NCI-H526 treated with DMSO at 0.1 percent for 48 hours (cell line): ENCODE measurements at regions not wholly inside any gene's neighbourhood (a gene's known extent, or its start where the extent isn't known, plus 50 kb on each side); places are given as distances from the start of the nearest gene placed in this dataset.

Experiments used
- DNase-seq: peaks from one replicate; lab custom pipeline; 2025; lab: John Stamatoyannopoulos, UW

GRCh38 chr6:2426561-2427340, 181.3 kb upstream of the GMDS start:
- no peak for DNase-seq

GRCh38 chr6:2416128-2416712, 170.8 kb upstream of the GMDS start:
- DNase-seq, result no peak

DNA sequence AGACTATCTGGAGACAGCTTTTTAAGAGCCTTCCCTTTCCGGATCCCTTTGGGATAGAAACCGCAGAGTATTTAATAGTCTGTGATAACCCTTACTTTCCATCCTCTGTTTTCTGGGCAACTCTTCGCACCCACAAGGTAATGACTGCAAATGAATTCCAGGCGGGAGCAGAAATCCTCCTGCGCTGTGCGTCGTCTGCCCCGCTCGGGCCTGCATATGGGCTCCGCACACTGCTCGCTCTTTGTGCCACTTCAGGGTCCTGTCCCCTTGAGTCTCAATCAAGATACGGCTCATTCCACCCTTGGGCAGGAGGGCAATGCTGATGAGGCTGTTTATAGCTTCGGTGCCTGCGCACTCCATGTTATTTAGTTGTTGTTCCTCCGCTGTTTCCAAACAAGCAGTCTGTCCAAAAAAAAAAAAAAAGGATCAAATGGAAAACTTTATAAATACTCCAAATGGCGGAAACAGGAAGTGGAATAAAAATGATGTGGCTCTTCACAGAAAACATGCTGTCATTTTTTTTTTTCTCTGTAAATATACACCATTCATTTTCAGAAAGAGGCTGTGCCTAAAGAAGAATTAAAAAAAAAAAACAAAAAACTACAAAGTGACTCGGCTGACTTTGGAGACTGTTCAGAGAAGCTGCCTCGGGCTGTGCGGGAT, 169.6 kb upstream of the GMDS start:
- no peak for DNase-seq

GRCh38 chr6:2412731-2413130, 167.3 kb upstream of the GMDS start:
- no peak for DNase-seq

- no peak for DNase-seq
Measured at GRCh38 chr6:2410656-2411380, 165.4 kb upstream of the GMDS start.

DNA sequence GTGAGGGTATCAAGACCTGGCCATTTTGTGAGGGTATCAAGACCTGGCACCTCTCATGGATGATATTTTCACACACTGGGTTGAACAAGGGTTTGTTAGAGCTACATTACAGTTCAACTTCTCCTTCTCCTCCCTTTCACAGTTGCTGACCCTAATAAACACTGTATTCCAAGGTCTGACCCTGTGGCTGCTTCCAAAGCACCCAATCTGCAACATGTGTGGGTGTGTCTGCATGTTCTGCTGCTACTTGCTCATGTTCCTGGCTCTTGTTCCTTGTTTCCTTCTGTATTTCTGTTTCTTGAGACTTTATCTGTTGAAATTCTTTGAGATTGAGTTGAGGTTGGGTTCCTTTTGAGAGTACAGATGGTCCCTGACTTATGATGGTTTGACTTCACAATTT, 162.1 kb upstream of the GMDS start:
- DNase-seq, result no peak

DNA sequence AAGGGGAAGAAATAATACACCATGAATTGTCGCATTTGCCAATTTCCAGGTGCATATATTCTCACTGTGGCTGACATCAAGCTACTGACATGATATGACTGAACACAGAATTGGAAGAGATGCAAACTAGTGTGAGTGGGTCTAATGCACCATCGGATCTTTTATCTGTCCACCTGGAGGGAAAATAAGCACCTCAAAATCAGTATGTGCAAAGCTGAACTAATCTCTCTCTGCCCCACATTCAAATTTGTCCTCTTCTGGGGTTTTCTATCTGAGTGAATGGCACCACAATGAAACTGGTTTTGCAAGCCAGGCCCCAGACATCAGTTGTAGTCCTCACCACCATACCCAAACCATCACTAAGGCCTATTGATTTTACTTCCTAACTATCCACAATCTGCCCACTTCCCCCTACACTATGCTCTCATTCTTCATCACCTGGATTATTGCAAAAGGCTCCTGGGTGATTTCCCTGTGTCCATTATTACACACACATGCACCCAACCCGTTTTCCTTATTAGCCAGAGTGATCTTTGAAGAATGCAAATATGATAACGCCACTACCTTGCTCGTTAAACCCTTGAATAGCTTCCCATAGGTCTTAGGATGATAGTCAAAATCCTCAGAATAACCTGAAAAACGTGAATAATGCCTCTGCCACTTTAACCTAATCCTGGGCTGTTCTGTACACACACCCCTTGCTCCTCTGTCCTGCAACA, 159.0 kb upstream of the GMDS start:
- peak; percentile 39 for DNase-seq

GRCh38 chr6:2403546-2403945, 158.1 kb upstream of the GMDS start:
- peak; percentile 19 for DNase-seq

DNA sequence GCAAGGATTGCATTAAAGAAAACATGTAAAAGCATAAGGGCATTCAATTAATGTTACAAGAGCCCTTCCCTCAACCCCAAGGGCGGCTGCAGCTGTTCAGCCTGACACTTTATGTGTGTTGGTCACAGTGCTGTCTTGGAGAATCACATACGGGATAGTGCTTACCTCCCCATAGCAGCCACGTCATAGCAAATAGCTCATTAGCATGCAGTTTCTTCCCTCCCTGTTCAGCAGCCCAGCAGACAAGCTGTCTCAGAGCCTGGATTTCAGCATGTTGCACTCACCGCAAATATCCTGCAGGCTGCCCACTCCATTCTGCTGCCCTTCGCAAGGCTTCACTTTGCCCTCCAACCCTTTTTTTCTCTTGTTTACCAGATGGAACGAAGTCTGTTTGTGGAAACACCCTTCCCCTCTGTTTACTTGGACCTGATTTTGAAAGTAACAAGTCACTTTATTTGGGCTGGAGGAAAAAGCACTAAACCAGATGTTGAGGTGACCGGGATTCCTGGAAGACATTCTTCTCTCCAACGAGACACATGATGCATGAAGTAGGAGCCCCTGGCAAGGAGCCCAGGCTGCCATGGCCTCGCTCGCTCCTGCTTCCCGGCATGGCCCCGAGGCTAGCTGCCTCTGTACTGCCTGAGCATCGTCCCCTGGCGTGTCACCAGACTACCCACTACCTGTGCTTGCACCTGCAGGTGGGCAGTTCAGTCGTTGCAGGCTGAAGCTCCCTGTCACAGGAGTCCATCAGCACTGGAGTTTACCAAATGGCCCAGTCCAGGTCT, 151.6 kb upstream of the GMDS start:
- DNase-seq, result no peak

DNA sequence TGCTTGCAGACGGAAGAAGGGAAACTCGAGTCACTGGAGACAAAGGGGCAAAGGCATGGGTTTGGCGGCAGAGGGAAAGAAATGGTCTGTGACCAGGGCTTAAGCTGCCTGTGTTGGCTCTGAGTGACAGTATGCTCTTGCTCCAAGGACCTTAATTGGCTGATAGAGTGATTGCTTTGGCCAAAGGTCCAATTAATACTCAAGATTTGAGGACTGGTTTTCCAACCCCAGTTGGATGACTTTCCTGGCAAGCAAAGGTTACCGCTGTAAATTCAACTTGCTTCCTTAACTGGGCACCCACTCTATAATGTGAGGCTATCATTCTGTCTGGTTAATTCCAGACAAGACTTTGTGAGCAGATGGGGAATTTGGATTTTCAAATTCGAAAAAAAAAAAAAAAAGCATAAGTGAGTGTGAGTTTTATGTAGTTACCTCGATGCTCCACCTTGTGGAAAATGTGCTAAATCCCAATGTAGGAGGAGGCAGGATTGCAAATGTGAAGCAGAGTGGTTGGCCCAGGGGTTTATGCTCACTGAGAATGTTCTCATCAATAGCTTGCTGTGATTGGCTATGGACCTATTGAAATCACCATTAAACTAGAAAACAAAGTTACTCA, 150.7 kb upstream of the GMDS start:
- DNase-seq, result no peak

- no peak for DNase-seq
Measured at GRCh38 chr6:2388554-2389324, 143.3 kb upstream of the GMDS start.

DNA sequence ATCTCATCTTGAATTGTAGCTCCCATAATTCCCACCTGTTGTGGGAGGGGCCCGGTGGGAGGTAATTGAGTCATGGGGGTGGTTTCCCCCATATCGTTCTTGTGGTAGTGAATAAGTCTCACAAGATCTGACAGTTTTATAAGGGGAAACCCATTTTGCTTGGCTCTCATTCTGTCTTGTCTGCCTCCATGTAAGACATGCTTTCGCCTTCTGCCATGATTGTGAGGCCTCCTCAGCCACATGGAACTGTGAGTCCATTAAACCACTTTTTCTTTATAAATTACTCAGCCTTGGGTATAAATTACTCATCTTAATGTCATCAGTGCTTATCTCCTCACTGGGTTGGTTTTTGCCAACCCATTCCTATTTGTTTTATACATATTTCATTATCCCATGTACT, 142.0 kb upstream of the GMDS start:
- DNase-seq, result no peak

GRCh38 chr6:2385471-2385983, 140.1 kb upstream of the GMDS start:
- no peak for DNase-seq

GRCh38 chr6:2384528-2384927, 139.1 kb upstream of the GMDS start:
- no peak for DNase-seq

DNA sequence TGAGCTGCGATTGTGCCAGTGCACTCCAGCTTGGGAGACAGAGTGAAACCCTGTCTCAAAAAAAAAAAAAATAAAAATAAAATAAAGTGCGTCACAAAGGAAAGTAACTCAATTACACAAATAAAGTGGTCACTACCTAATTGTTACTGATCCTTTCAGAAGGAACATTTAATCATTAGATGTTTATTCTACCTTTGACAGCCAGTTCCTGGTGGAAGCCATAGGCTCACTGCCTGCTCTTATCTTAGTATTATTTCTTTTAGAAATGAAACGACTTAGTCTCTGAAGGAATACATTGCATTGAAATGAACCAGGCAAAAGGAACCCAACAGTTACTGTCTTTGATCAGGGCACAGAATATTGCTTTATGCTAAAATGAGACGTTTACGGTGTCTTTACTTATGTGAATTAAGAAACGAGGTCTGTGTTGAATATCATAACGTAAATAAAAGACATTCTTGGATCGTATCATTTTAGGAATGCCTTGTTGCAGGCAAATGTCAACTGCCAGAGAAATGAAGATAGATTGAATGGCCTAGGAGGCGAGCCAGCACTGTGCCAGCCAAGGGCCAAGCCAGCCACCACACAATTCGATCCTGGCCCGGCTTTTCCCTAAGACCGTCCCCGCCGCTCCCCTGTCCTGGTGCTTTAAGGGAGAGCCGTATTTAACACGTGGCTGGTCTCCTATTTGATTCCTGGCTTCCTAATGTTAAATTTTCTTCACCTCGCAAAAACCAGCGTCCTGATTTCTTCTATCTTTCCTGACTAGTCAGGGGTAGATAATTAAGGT, 136.7 kb upstream of the GMDS start:
- no peak for DNase-seq

GRCh38 chr6:2378891-2379652, 133.7 kb upstream of the GMDS start:
- DNase-seq, result no peak

DNA sequence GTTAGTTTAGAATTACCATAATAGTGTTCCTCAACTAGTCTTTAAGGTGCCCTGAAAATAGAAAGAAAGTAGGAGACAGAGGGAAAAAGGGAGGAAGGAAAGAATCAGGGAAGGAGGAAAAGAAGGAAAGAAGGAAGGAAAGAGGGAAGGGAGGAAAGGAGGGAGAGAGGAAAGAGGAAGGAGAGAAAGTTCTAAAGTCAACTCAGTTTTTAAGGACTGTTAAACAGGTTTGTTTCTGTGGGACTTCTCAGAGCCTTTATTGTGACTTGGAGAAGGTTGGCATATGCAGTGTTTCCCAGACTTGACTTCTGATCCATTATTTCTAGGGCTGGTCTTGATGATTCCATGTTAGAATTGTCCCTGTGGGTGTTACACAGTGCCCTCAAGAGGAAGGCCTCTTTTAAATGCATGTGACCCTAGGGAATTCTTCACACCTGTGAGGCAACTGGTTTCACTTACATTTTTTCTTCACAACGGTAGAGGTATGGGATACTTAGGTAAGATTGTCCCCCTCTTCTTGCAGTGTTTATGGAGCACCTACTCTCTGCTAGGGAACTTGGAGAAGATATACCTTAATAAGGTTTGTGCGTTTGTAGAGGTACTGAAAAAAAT, 132.7 kb upstream of the GMDS start:
- DNase-seq, result no peak
